Neuronal stem cell (in vitro differentiated cells): ENCODE measurements at regions not wholly inside any gene's neighbourhood (a gene's known extent, or its start where the extent isn't known, plus 50 kb on each side); places are given as distances from the start of the nearest gene placed in this dataset.
"Not testable (repeated sequence)": the region's sequence is repeated elsewhere in the genome, so short reads cannot be mapped to it uniquely, and the experiment has no call there.

ENCODE experiments used
- DNase-seq: peaks from one replicate; pipeline ENCODE4 v3.0.0-alpha.2; 2013; ENCODE audit warnings: low spot score
- H2AFZ ChIP-seq: one replicate; pipeline ENCODE4 v1.6.1; 2013; ENCODE audit warnings: mild to moderate bottlenecking, low read length, inconsistent platforms
- H2AK5ac ChIP-seq: 2 replicates; pipeline ENCODE4 v1.6.1; 2013; ENCODE audit warnings: low read depth, mild to moderate bottlenecking, inconsistent platforms, low read length, moderate library complexity, mixed read lengths
- H2BK120ac ChIP-seq: 2 replicates; pipeline ENCODE4 v1.6.1; 2013; ENCODE audit warnings: low read depth, mild to moderate bottlenecking, inconsistent platforms, low read length, moderate library complexity, mixed read lengths
- H2BK12ac ChIP-seq: one replicate; pipeline ENCODE4 v1.6.1; 2013; ENCODE audit warnings: low read length, inconsistent platforms
- H2BK15ac ChIP-seq: 2 replicates; pipeline ENCODE4 v1.6.1; 2013; ENCODE audit warnings: mild to moderate bottlenecking, low read length, inconsistent platforms, mixed read lengths
- H2BK5ac ChIP-seq: one replicate; pipeline ENCODE4 v1.6.1; 2013; ENCODE audit warnings: inconsistent platforms, mild to moderate bottlenecking, low read length, moderate library complexity
- H3K14ac ChIP-seq: one replicate; pipeline ENCODE4 v1.6.1; 2013; ENCODE audit warnings: low read length, inconsistent platforms
- H3K18ac ChIP-seq: 2 replicates; pipeline ENCODE4 v1.6.1; 2013; ENCODE audit warnings: low read length, inconsistent platforms
- H3K23ac ChIP-seq: 2 replicates; pipeline ENCODE4 v1.6.1; 2013; ENCODE audit warnings: low read depth, mild to moderate bottlenecking, mixed read lengths, low read length, inconsistent platforms; ENCODE audit not compliant: poor library complexity
- H3K27ac ChIP-seq: replicated peaks from 3 replicates; pipeline ENCODE4 v1.5.1; 2013; ENCODE audit warnings: low read length, inconsistent platforms
- H3K27me3 ChIP-seq, 3 experiments: 2 replicates each; pipeline ENCODE4 v1.6.1; 2013; ENCODE audit warnings: low read length in 3 of 3, mild to moderate bottlenecking in 2 of 3, inconsistent platforms in 1 of 3, low read depth in 1 of 3, mixed read lengths in 1 of 3, moderate library complexity in 1 of 3; ENCODE audit not compliant: control insufficient read depth in 3 of 3, insufficient read depth in 3 of 3
- H3K36me3 ChIP-seq, 2 donors: replicated peaks in 1 of 2; 2 replicates each; pipeline ENCODE4 v1.6.1; 2013; ENCODE audit warnings: low read length in 2 of 2; ENCODE audit not compliant: control insufficient read depth in 2 of 2, insufficient read depth in 2 of 2
- H3K4ac ChIP-seq: 2 replicates; pipeline ENCODE4 v1.6.1; 2013; ENCODE audit warnings: inconsistent platforms, mild to moderate bottlenecking, low read length, moderate library complexity
- H3K4me1 ChIP-seq, 2 donors: 1 replicate in 1 of 2; 2 replicates in 1 of 2; pipeline ENCODE4 v1.6.1; 2013; ENCODE audit warnings: low read length in 2 of 2, low read depth in 1 of 2; ENCODE audit not compliant: control insufficient read depth in 2 of 2, insufficient read depth in 1 of 2
- H3K4me2 ChIP-seq: one replicate; pipeline ENCODE4 v1.6.1; 2013; ENCODE audit warnings: mild to moderate bottlenecking, low read length, inconsistent platforms; ENCODE audit not compliant: insufficient read depth, poor library complexity, severe bottlenecking
- H3K4me3 ChIP-seq, 2 donors: 2 replicates each; pipeline ENCODE4 v1.5.1; 2013; ENCODE audit warnings: low read length in 2 of 2, mild to moderate bottlenecking in 2 of 2, inconsistent platforms in 1 of 2, moderate library complexity in 1 of 2
- H3K79me1 ChIP-seq: one replicate; pipeline ENCODE4 v1.6.1; 2013; ENCODE audit warnings: low read depth, mild to moderate bottlenecking, inconsistent platforms, low read length, moderate library complexity
- H3K9ac ChIP-seq: one replicate; pipeline ENCODE4 v1.6.1; 2013; ENCODE audit warnings: mild to moderate bottlenecking, low read depth, low read length, inconsistent platforms; ENCODE audit not compliant: poor library complexity
- H3K9me3 ChIP-seq, 2 donors: replicated peaks in 1 of 2; 2 replicates each; pipeline versions ENCODE3 to v1.6.1; 2013; ENCODE audit warnings: low read length in 2 of 2, mild to moderate bottlenecking in 2 of 2, inconsistent platforms in 1 of 2, low read depth in 1 of 2, mixed read lengths in 1 of 2, moderate library complexity in 1 of 2; ENCODE audit not compliant: control insufficient read depth in 2 of 2, insufficient read depth in 1 of 2
- H4K8ac ChIP-seq: one replicate; pipeline ENCODE4 v1.6.1; 2013; ENCODE audit warnings: low read depth, mild to moderate bottlenecking, inconsistent platforms, low read length, moderate library complexity
- H4K91ac ChIP-seq: one replicate; pipeline ENCODE4 v1.6.1; 2013; ENCODE audit warnings: low read length, low read depth, mild to moderate bottlenecking, inconsistent platforms; ENCODE audit not compliant: poor library complexity
- WGBS, 2 donors: extraction: QIAGEN DNeasy Blood & Tissue Kit; methylation state at CpG; one replicate each; pipeline ENCODE4 v1.1.7; 2013; ENCODE audit warnings: missing lambda C conversion rate in 2 of 2, mixed read lengths in 1 of 2; ENCODE audit not compliant: insufficient read length in 2 of 2, insufficient replicate concordance in 1 of 2; ENCODE audit errors: extremely low coverage in 2 of 2; 5-methylcytosine and 5-hydroxymethylcytosine counted together

GRCh38 chr9:41653560-41654340 is 464.6 kb upstream of the ZNG1F start:
- H3K4me2 ChIP-seq, H2BK15ac ChIP-seq, H3K18ac ChIP-seq, H3K4me1 ChIP-seq, H2BK5ac ChIP-seq, H3K27me3 ChIP-seq, H2BK12ac ChIP-seq, H2AK5ac ChIP-seq, H2AFZ ChIP-seq, H3K27ac ChIP-seq, H3K9me3 ChIP-seq, H3K36me3 ChIP-seq, H2BK120ac ChIP-seq, H3K79me1 ChIP-seq, H4K91ac ChIP-seq, H4K8ac ChIP-seq, H3K4ac ChIP-seq, H3K14ac ChIP-seq, H3K23ac ChIP-seq, DNase-seq, H3K4me3 ChIP-seq, H3K9ac ChIP-seq: not testable (repeated sequence)
- no CpG with 5 or more reads among the region's 21 CpGs for WGBS, 2 donors

GRCh38 chr9:41652800-41653199 is 463.7 kb upstream of the ZNG1F start:
- not testable (repeated sequence) for H3K18ac ChIP-seq, H3K4me2 ChIP-seq, H2AK5ac ChIP-seq, H3K14ac ChIP-seq, H3K23ac ChIP-seq, H2AFZ ChIP-seq, H3K9me3 ChIP-seq, H3K27me3 ChIP-seq, H3K27ac ChIP-seq, H2BK15ac ChIP-seq, H3K4me3 ChIP-seq, H3K79me1 ChIP-seq, H4K8ac ChIP-seq, H3K4me1 ChIP-seq, H3K9ac ChIP-seq, H2BK5ac ChIP-seq, H3K4ac ChIP-seq, H3K36me3 ChIP-seq, DNase-seq, H4K91ac ChIP-seq, H2BK12ac ChIP-seq, H2BK120ac ChIP-seq
- no CpG with 5 or more reads among the region's 17 CpGs for WGBS, 2 donors

GRCh38 chr9:41652100-41652713 is 463.1 kb upstream of the ZNG1F start:
- not testable (repeated sequence) for H3K4me1 ChIP-seq, H3K9me3 ChIP-seq, H3K18ac ChIP-seq, H2BK5ac ChIP-seq, H4K8ac ChIP-seq, H3K9ac ChIP-seq, H3K23ac ChIP-seq, H2BK120ac ChIP-seq, H2BK12ac ChIP-seq, H3K27me3 ChIP-seq, H2AFZ ChIP-seq, H3K4me3 ChIP-seq, H3K4ac ChIP-seq, H2BK15ac ChIP-seq, H2AK5ac ChIP-seq, H3K36me3 ChIP-seq, H3K27ac ChIP-seq, H3K79me1 ChIP-seq, DNase-seq, H3K14ac ChIP-seq, H3K4me2 ChIP-seq, H4K91ac ChIP-seq
- WGBS, 2 donors, result no CpG with 5 or more reads among the region's 29 CpGs

GRCh38 chr9:41650086-41650485 is 461.0 kb upstream of the ZNG1F start:
- not testable (repeated sequence) for H2BK5ac ChIP-seq, H2BK12ac ChIP-seq, H3K79me1 ChIP-seq, H2AK5ac ChIP-seq, H3K4me1 ChIP-seq, H3K14ac ChIP-seq, H4K91ac ChIP-seq, H3K27ac ChIP-seq, H3K36me3 ChIP-seq, H2AFZ ChIP-seq, H4K8ac ChIP-seq, DNase-seq, H3K4me2 ChIP-seq, H3K4me3 ChIP-seq, H2BK15ac ChIP-seq, H3K27me3 ChIP-seq, H2BK120ac ChIP-seq, H3K18ac ChIP-seq, H3K23ac ChIP-seq, H3K4ac ChIP-seq, H3K9ac ChIP-seq, H3K9me3 ChIP-seq
- no CpG with 5 or more reads among the region's 5 CpGs for WGBS, 2 donors
